Memory B cell (primary cell): ENCODE measurements at regions not wholly inside any gene's neighbourhood (a gene's known extent, or its start where the extent isn't known, plus 50 kb on each side); places are given as distances from the start of the nearest gene placed in this dataset.

Experiments
- ATAC-seq: fragments of 150-1000 bp; cut with Tn5 transposase; 2 replicates; pipeline ENCODE4 v1.10.0; 2021; ENCODE audit warnings: low read depth, mild to moderate bottlenecking, moderate library complexity
- DNase-seq, 2 donors: peaks; one replicate each; pipeline ENCODE4 v3.0.0; 2022; ENCODE audit warnings: low spot score in 2 of 2
- H3K27ac Mint-ChIP-seq: one replicate; pipeline ENCODE4 v1.8.0; 2022; ENCODE audit warnings: mild to moderate bottlenecking, moderate library complexity, mixed read lengths
- H3K27me3 Mint-ChIP-seq: one replicate; pipeline ENCODE4 v1.8.0; 2022; ENCODE audit warnings: mixed read lengths
- H3K36me3 Mint-ChIP-seq: one replicate; pipeline ENCODE4 v1.8.0; 2022; ENCODE audit warnings: mild to moderate bottlenecking, mixed read lengths
- H3K4me1 Mint-ChIP-seq: one replicate; pipeline ENCODE4 v1.8.0; 2022; ENCODE audit warnings: mixed read lengths
- H3K4me3 Mint-ChIP-seq: one replicate; pipeline ENCODE4 v1.8.0; 2022; ENCODE audit warnings: mild to moderate bottlenecking, moderate library complexity, mixed read lengths
- H3K9me3 Mint-ChIP-seq: one replicate; pipeline ENCODE4 v1.8.0; 2022; ENCODE audit warnings: mixed read lengths

DNA sequence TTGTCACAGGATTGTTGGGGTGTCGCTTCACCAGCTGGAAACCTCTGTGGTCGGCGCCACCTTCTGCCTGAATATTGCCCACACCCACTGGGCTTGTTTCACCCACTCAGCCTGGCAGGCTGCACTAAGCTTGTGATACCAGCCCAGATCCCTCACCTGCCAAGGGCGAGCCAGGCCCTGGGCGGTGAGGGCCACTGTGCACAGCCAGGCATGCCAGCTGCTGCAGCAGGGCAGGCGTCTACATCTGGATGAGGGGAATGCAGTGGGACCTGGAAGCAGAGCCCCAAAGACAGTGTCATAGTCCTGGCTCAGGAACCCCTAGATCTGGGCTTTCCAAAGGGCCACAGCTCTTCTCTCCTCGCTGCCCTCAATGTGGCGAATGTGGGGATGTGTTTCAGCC, 1307.5 kb downstream of the GRIK2 start:
- Mint-ChIP-seq H3K4me3 (no peak overlapping the region), H3K9me3 (peaks cover 4% of the 10 kb centered on the region), H3K4me1 (no peaks in the 10 kb centered on the region), H3K27me3 (no peaks in the 10 kb centered on the region), H3K36me3 (no peaks in the 10 kb centered on the region), H3K27ac (no peak overlapping the region)
- no peak for ATAC-seq
- no peak for DNase-seq

DNA sequence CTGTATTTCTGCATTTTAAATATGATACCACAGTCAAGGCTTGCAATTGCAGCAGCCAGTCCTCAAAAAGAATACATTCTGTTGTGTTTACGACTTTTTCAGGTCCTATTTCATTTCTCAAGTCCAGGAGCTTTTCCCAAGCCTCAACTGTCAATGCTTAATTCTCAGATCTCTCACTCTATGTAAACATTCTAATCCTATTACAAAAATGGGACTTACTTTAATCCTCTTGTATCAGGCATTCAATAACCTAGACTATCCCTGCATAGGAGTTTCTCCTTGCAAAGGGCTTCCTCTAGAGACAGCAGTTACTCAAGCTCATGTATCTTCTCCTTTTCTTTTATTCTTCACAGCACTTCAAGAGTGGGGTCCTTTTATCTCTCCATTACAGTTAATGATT, 1293.0 kb downstream of the GRIK2 start:
- peaks cover 7% of the 10 kb centered on the region for H3K9me3 Mint-ChIP-seq
- ATAC-seq, result no peak
- no peak overlapping the region for H3K4me3 Mint-ChIP-seq

DNA sequence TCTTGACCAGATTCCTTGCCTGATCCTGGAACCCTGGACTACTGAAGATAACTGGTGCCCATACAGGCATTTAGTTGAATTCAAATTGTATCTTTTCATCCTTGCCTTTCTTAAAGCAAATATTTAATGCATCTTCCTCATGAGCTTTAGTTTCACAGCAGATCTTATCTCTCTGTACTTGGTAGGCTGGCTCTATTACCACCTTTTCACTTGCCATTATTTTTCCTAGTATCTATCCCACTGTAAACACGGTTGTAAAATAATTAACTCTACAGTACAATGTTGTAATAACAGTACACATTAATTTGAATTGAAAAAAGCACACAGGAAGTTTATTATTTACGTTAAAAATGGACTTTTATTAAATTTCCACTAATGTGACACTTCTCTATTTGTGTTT, 1286.9 kb downstream of the GRIK2 start:
- Mint-ChIP-seq H3K27me3 (no peaks in the 10 kb centered on the region), H3K4me1 (no peaks in the 10 kb centered on the region)

More for the DNA sequence above, 1293.0 kb downstream of the GRIK2 start:
- no peaks in the 10 kb centered on the region for H3K36me3 Mint-ChIP-seq
- no peaks in the 10 kb centered on the region for H3K27me3 Mint-ChIP-seq
- H3K4me1 Mint-ChIP-seq, result no peaks in the 10 kb centered on the region
- no peak for DNase-seq
- no peak overlapping the region for H3K27ac Mint-ChIP-seq

DNA sequence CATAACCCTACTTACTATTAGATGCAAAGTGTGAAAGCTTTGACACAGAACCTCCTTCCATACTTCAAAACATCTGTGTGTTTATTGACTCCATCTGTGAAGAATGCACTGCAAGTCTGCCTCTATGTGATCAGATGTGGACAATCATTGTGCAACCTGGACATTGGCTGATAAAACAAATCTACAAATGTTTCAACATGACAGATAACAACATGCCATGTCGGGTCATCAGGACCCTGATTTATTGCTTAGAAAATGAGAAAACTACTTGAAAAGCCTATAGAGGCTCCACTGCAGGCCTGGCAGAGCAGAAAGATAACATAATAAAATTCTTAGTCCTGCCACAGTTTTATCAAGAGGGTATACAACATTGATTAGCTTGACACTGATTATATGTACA, 1286.4 kb downstream of the GRIK2 start:
- Mint-ChIP-seq H3K27me3 (no peaks in the 10 kb centered on the region), H3K36me3 (no peaks in the 10 kb centered on the region), H3K4me3 (no peak overlapping the region), H3K4me1 (no peaks in the 10 kb centered on the region), H3K27ac (no peak overlapping the region), H3K9me3 (peaks cover 3% of the 10 kb centered on the region)
- DNase-seq (no peak), ATAC-seq (no peak)

More for the DNA sequence above, 1286.9 kb downstream of the GRIK2 start:
- ATAC-seq (no peak), DNase-seq (no peak)
- Mint-ChIP-seq H3K36me3 (no peaks in the 10 kb centered on the region), H3K4me3 (no peak overlapping the region), H3K27ac (no peak overlapping the region), H3K9me3 (peaks cover 3% of the 10 kb centered on the region)

DNA sequence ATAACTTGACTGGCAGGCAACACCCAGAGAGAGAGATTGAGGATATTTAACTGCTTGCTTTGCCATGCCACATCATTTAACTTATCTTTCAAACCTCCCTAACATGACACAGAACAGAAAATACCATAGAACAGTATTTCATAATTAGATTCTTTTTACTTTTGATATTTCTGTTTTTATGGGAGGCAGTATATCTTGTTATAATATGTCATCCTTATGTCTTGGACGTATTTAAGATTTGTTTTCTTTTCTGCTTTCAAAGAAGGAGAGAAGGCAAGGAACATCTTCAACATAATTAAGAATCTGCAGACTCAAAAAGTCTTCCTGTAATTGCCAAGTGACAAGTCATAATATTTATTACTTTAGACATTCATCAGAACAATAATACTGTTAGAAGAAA, 1283.7 kb downstream of the GRIK2 start:
- no peak for DNase-seq
- H3K27me3 Mint-ChIP-seq, result no peaks in the 10 kb centered on the region
- no peak overlapping the region for H3K27ac Mint-ChIP-seq
- no peaks in the 10 kb centered on the region for H3K4me1 Mint-ChIP-seq
- no peak for ATAC-seq
- peaks cover 2% of the 10 kb centered on the region for H3K9me3 Mint-ChIP-seq
- no peaks in the 10 kb centered on the region for H3K36me3 Mint-ChIP-seq
- H3K4me3 Mint-ChIP-seq, result no peak overlapping the region

DNA sequence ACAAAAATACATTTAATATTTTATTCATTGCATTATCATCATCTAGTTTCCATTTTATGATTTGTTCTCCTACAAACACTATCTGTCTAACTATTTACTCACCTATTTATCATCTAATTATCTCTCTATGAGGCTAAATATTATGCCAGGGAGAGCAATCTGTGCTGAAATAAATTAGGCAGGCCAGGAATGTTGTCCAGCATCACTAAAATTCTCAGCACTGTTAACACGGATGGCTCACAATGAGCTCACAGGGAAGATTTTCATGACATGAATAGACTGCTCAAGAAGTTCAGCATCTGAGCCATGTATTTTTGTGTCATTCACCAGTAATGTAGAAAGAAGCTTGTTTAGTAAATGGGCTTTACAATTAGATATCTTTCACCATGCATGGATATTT, 1277.2 kb downstream of the GRIK2 start:
- no peaks in the 10 kb centered on the region for H3K36me3 Mint-ChIP-seq
- no peak for DNase-seq
- no peaks in the 10 kb centered on the region for H3K4me1 Mint-ChIP-seq
- no peak overlapping the region for H3K4me3 Mint-ChIP-seq
- peaks cover 2% of the 10 kb centered on the region for H3K9me3 Mint-ChIP-seq
- no peaks in the 10 kb centered on the region for H3K27me3 Mint-ChIP-seq
- H3K27ac Mint-ChIP-seq, result no peak overlapping the region
- ATAC-seq, result no peak

DNA sequence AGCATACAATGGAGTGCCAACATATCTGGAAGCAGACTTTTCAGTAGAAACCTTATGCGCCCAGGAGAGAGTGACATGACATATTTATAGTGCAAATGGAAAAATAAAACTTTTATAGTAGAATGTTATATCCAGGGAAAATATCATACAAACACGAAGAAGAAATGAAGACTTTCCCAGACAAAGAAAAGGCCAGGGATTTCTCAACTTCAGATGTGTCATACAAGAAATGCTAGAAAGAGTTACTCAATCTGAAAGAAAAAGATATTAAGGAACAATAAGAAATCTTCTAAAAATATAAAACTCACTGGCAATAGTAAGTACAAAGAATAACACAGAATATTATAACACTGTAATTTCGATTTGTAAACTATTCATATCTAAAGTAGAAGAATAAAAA, 1269.3 kb downstream of the GRIK2 start:
- no peak overlapping the region for H3K27ac Mint-ChIP-seq
- ATAC-seq, result no peak

DNA sequence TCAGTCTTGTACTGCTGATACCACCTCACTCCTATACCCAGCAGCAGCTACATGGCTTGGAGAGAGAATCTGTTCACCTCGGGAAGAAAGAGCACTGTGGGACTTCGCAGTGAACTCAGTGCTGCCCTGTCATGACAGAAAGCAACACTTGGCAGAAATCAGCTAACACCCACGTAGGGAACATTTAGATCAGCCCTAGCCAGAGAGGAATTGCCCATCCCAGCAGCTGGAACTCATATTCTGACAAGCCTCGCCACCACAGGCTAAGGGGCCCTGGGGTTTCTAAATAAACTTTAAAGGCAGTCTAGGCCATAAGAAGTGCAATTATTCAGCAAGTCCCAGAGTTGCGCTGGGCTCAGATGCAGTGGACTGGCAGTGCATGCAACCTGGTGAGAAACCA, 1266.8 kb downstream of the GRIK2 start:
- ATAC-seq, result no peak
- DNase-seq, result no peak
- Mint-ChIP-seq H3K4me3 (no peak overlapping the region), H3K27me3 (no peaks in the 10 kb centered on the region), H3K27ac (no peak overlapping the region), H3K9me3 (peaks cover 2% of the 10 kb centered on the region), H3K36me3 (no peaks in the 10 kb centered on the region), H3K4me1 (no peaks in the 10 kb centered on the region)

More for the DNA sequence above, 1269.3 kb downstream of the GRIK2 start:
- DNase-seq, result no peak
- no peaks in the 10 kb centered on the region for H3K36me3 Mint-ChIP-seq
- no peaks in the 10 kb centered on the region for H3K4me1 Mint-ChIP-seq
- H3K4me3 Mint-ChIP-seq, result no peak overlapping the region
- H3K27me3 Mint-ChIP-seq, result no peaks in the 10 kb centered on the region
- H3K9me3 Mint-ChIP-seq, result peaks cover 2% of the 10 kb centered on the region

DNA sequence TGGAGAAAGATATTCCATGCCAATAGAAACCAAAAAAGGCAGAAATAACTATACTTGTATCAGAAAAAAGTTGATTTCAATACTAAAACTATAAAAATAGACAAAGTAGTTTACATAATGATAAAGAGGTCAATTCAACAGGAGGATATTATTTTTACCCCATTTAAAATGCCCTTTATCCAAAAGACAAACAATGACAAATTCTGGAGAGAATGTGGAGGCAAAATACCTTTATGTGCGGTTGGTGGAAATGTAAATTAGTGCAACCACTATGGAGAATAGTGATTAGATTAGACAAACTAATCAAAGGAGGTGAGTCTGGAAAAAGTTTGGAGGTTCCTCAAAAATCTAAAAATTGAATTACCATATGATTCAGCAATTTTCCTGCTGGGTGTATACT, 1262.3 kb downstream of the GRIK2 start:
- ATAC-seq, result no peak
- H3K9me3 Mint-ChIP-seq, result no peaks in the 10 kb centered on the region

DNA sequence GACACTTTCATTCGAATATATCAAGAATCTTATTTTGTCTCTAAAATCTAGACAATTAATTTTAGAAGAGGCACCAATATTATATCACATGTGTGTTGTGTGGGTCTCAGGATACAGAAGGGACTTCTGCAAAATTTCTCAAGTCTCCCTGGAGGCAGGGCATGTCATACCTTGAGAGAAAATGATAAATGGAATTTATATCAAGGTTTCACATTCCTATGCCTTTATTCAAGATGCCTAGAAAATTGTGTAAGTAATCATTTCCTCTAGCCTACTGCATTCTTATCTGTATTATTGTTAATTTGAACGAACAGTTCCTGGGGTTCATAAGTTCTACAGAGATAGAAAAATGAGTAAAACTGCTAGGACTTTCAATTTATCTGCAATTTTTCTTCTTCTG, 1247.9 kb downstream of the GRIK2 start:
- Mint-ChIP-seq H3K36me3 (no peaks in the 10 kb centered on the region), H3K9me3 (peaks cover 3% of the 10 kb centered on the region), H3K4me1 (no peaks in the 10 kb centered on the region), H3K27ac (no peak overlapping the region), H3K4me3 (no peak overlapping the region), H3K27me3 (no peaks in the 10 kb centered on the region)
- no peak for DNase-seq
- ATAC-seq, result no peak

More for the DNA sequence above, 1262.3 kb downstream of the GRIK2 start:
- Mint-ChIP-seq H3K36me3 (no peaks in the 10 kb centered on the region), H3K27me3 (no peaks in the 10 kb centered on the region), H3K27ac (no peak overlapping the region), H3K4me3 (no peak overlapping the region), H3K4me1 (no peaks in the 10 kb centered on the region)
- no peak for DNase-seq

DNA sequence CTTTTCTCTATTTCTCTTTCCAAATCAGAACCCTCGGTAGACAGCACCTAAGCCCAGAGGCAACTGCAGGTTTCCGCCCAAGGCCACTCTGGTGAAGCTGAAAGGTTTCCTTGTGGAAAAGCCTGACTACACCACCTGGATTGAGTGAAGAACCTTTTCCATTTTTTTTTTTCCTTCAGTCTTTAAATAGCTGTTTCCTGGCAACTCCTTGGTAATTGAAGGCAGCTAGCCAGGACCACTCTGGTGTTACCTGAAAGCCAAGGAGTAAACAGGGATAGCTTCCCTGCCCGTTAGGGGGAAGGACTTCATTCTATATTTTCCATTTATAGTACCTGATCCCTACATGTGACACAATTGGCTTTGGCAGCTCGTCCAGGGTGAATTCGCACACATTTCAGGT, 1238.4 kb downstream of the GRIK2 start:
- H3K4me3 Mint-ChIP-seq, result no peak overlapping the region
- no peaks in the 10 kb centered on the region for H3K36me3 Mint-ChIP-seq
- ATAC-seq, result no peak
- H3K27me3 Mint-ChIP-seq, result no peaks in the 10 kb centered on the region
- H3K9me3 Mint-ChIP-seq, result peaks cover 1% of the 10 kb centered on the region
- no peak for DNase-seq
- no peaks in the 10 kb centered on the region for H3K4me1 Mint-ChIP-seq
- H3K27ac Mint-ChIP-seq, result no peak overlapping the region

DNA sequence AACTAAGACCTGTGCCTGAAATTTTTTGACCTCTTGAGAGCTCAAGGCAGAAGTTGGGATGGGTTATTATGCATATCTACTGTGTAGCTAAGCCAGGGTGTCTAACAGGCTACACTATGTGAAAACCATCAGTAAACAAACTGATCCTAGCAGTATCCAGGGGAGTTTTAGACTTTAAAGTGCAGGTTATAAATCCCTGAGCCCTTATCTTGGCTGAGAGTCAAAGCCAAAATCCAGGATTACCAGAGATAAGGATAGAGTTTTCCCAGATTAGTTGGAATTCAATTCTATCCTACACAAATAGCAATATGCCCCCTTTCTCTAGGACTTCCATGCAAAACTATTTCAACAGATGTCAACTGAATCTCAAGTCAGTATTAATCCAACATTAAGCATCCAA, 1229.7 kb downstream of the GRIK2 start:
- Mint-ChIP-seq H3K36me3 (no peaks in the 10 kb centered on the region), H3K27me3 (no peaks in the 10 kb centered on the region), H3K4me1 (no peaks in the 10 kb centered on the region), H3K9me3 (peaks cover 4% of the 10 kb centered on the region), H3K4me3 (no peak overlapping the region), H3K27ac (no peak overlapping the region)
- no peak for ATAC-seq
- DNase-seq, result no peak

DNA sequence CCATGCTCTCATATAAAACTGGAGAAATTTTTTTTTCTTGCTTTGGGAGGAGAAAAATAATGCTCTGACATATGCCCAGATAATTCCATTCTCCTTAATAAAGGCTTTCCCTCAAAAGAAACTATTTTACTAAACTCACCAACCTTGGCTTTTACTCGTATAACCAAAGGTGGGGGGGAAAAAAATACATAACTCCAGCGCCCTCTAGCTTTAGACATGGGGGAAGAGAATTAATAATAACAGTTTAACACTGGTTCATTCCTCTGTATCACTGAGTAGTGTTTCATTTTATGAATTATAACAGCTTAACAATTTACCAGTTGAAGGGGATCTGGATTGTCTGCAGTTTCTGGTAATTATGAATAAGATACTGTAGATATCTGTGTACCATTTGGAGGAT, 1226.1 kb downstream of the GRIK2 start:
- ATAC-seq (no peak), DNase-seq (no peak)
- Mint-ChIP-seq H3K9me3 (peaks cover 5% of the 10 kb centered on the region), H3K27me3 (no peaks in the 10 kb centered on the region), H3K27ac (no peak overlapping the region), H3K4me1 (no peaks in the 10 kb centered on the region), H3K4me3 (no peak overlapping the region), H3K36me3 (no peaks in the 10 kb centered on the region)

DNA sequence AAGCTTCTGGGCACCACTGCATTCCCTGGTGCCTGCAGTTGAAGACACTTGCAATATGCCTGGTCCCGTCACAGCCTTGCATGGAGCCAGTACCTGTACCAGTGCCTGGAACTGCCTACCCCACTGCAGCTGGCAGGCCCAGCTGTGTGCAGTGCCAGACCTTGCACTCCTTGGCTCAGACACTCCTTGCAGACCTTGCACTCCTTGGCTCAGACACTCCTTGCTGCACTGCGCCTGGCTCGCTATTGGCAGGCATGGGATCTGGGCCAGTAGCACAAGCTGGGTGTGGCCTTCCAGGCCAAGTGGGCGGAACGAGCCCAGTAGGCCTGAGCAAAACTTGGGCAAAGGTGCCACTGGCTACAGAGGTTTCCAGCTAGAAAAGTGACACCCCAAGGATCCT, 1189.1 kb downstream of the GRIK2 start:
- no peak overlapping the region for H3K4me3 Mint-ChIP-seq
- H3K27ac Mint-ChIP-seq, result no peak overlapping the region
- H3K27me3 Mint-ChIP-seq, result no peaks in the 10 kb centered on the region
- DNase-seq (no peak), ATAC-seq (no peak)
- H3K4me1 Mint-ChIP-seq, result no peaks in the 10 kb centered on the region
- H3K9me3 Mint-ChIP-seq, result no peaks in the 10 kb centered on the region
- no peaks in the 10 kb centered on the region for H3K36me3 Mint-ChIP-seq

DNA sequence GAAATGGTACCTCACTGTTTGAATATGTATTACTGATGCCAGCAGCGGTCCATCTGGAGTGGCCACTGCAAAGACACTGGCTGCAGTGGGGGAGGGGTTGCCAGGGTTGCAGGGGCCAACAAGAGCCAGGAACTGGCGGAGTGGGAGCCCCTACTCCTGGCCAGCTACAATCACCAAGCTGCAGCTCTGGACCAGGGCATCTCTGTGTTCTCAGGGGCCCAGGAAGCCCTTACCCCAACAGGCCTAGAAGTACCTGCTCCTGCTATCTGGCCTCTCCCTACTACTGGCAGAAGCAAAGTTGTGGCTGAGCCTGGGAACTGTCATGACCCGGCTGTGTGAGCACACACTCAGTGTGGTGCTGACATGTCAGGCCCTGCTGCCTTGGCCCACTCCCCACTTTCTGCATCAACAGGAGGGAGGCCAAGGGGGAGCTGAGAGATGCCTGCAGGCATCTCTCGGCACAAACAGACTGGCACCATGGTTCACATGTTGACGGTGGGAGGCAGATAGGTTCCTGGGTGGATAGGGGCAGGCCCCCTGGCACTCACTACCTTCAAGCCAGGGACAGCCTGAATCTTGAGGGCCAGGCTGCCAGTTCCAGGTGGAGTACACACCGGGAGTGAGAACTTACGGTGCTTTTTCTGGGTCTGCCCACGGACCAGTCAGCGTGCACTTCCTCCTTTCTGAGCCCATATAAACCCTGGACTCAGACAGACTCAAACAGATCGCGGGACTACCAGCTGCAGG, 1188.0 kb downstream of the GRIK2 start:
- Mint-ChIP-seq H3K4me1 (no peaks in the 10 kb centered on the region), H3K27me3 (no peaks in the 10 kb centered on the region), H3K27ac (no peak overlapping the region), H3K36me3 (no peaks in the 10 kb centered on the region), H3K9me3 (no peaks in the 10 kb centered on the region), H3K4me3 (no peak overlapping the region)
- DNase-seq, result no peak
- no peak for ATAC-seq
